WI38 (cell line): ENCODE measurements at regions not wholly inside any gene's neighbourhood (a gene's known extent, or its start where the extent isn't known, plus 50 kb on each side); places are given as distances from the start of the nearest gene placed in this dataset.

Experiments
- H3K4me3 ChIP-seq: 2 replicates; pipeline ENCODE4 v1.5.1; 2011; ENCODE audit warnings: low read depth, mild to moderate bottlenecking, control low read depth, low read length
- TF ChIP-seq, protein P1 (sequence below): IDR thresholded peaks from 2 replicates; pipeline ENCODE4 v1.5.1; 2012; ENCODE audit warnings: low read depth, mild to moderate bottlenecking, control low read depth, low read length

DNA sequence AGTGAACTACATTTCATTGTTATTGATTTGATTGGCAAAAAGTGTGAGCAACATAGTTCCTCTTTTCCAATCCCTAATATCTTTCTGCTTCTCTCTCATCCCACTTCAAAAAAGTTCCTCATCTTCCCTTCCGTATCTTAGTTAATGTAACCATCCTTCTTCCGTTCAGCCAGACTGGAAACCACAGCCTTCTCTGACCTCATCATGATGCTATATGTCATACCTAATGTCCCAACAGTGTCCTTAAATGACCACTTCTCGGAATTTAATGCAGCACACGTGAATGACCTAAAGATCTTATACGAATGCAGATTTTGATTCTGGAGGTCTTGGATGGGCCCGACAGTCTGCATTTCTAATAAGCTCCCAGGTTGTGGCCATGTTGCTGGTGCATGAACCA lies 320.3 kb upstream of the SATB1 start:
- TF ChIP-seq, protein P1, sequence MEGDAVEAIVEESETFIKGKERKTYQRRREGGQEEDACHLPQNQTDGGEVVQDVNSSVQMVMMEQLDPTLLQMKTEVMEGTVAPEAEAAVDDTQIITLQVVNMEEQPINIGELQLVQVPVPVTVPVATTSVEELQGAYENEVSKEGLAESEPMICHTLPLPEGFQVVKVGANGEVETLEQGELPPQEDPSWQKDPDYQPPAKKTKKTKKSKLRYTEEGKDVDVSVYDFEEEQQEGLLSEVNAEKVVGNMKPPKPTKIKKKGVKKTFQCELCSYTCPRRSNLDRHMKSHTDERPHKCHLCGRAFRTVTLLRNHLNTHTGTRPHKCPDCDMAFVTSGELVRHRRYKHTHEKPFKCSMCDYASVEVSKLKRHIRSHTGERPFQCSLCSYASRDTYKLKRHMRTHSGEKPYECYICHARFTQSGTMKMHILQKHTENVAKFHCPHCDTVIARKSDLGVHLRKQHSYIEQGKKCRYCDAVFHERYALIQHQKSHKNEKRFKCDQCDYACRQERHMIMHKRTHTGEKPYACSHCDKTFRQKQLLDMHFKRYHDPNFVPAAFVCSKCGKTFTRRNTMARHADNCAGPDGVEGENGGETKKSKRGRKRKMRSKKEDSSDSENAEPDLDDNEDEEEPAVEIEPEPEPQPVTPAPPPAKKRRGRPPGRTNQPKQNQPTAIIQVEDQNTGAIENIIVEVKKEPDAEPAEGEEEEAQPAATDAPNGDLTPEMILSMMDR: no peak
- H3K4me3 ChIP-seq: no peak overlapping the region

DNA sequence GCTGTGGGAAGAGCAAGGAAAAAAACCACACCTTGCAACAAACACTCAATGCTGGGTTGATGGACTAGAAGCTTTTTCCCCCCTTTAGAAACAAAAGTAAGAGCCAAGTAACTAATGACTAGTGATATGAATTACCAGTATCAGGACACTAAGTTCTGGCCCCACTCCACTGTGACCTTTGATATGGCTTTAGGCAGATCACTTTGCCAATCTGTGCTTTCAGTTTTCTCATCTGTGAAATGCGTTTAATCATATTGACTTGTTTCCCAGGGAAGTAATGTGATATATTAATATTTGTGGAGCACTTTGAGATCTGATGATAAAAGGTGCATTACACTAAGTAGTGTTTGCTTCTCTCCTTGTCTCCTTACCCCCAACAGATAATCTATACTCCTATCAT lies 319.3 kb upstream of the SATB1 start:
- TF ChIP-seq, protein P1: no peak
- H3K4me3 ChIP-seq: no peak overlapping the region

DNA sequence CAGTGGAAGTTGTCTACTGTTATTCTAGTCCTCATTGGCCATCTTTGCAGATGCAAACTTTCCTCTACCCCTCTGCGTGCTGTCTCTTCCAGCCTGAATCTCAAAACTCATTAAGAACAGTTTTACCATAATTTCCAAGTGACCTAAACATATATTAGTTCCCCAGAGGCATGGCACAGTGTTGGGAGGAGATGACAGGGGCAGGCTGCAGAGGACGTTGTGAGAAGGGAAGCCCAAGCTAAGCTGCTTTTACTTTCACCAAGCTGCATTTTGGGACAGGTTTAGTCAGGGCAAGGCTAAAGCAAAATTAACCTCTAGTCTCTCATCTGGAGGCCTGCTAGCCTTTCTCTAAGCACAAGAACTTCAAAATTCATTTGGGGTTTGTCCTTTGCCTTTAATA lies 318.6 kb upstream of the SATB1 start:
- H3K4me3 ChIP-seq: no peak overlapping the region
- TF ChIP-seq, protein P1: no peak

DNA sequence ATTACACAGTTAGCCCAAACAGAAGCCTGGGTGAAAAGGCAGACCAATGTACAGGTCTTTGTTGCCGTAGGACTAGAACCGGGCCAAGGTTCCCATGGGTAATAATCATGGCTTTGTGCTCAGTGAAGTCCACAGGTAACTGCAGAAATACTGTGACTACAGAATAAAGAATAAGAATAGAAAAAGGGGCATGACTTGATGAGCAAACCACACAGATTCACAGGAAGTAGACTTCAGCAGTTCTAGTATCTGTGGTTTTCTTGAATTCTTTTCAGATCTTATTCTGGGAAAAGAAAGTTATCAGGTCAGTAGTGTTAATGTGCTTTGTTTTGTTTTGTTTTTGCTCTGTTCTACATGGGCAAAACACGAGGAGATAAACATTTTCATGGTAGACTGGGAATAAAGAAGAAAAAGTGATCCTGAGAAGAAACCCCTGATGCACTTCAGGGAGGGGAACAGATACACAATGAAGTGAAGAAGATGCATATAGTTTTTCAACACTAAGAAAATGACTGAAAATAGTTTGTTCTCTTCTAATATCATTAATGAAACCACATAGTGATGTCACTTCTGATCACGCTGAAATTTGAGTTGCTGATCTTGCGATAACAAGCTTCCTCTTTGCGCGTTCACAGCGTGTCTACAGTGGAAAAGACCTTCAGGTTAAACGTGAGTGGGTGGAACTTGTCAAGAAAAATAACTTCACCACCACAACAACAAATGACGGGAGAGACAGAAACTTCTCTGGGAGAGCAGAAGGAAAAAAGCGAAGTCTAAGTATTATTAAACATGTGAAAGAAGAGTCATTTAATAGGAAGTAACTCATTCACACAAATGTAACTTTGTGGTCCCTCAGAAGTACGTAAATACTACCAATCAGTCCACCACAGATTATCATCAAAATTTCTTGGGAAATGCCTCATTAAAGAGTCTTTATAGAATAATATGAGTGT lies 315.8 kb upstream of the SATB1 start:
- H3K4me3 ChIP-seq: no peak overlapping the region
- TF ChIP-seq, protein P1: no peak

- no peak overlapping the region for H3K4me3 ChIP-seq
- TF ChIP-seq, protein P1: no peak
Observed at GRCh38 chr3:18739099-18739433, 313.9 kb upstream of the SATB1 start.

DNA sequence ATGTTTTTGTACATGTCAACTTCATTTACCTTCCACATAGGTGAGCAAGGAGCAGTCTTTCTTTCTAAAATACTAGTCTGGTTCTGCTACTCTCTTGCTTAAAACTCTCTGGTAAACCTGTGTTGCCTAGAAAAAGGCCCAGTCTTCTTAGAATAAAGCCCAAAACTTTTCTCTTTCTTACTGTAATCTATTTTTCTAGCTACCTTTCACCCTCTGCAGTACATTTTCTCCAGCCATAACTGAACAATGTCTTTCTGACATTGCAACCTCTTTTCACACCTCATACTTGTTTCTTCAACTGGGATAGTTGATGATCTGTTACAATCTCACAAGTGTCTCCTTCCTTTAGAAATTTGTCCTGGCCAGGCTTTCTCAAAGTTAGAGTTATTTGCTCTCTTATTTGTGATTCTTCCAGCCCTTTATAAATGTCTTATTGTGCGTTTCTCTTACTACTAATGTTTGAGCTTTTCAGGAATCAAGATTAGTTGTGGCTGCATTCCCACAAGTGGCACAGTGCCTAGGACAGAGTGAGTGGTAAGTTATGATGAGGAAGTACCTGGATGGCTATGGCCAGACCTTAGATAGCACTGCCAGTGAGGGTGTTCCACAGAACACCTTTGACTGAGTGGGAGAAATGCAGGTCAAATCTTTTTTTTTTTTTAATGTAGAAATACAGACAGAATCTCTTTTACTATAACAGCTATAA lies 313.4 kb upstream of the SATB1 start:
- no peak overlapping the region for H3K4me3 ChIP-seq
- TF ChIP-seq, protein P1: no peak

GRCh38 chr3:18735005-18735404 lies 309.9 kb upstream of the SATB1 start:
- no peak overlapping the region for H3K4me3 ChIP-seq
- TF ChIP-seq, protein P1: no peak
